Ovary (tissue), 7 donors: ENCODE measurements at regions not wholly inside any gene's neighbourhood (a gene's known extent, or its start where the extent isn't known, plus 50 kb on each side); places are given as distances from the start of the nearest gene placed in this dataset.

ENCODE experiments used
- DNase-seq, 5 donors: peaks; one replicate each; pipeline ENCODE4 v3.0.0-alpha.2; 2019 to 2020
- H3K27ac ChIP-seq, 2 donors: fragments of 200-600 bp; one replicate each; pipeline versions ENCODE4 v1.5.1 to v1.8.0; 2019 to 2022
- H3K27me3 ChIP-seq: fragments of 200-600 bp; one replicate; pipeline ENCODE4 v1.8.0; 2022
- H3K36me3 ChIP-seq: fragments of 200-600 bp; sonication (generic); one replicate; pipeline ENCODE4 v1.5.1; 2019
- H3K4me1 ChIP-seq: one replicate; pipeline ENCODE4 v1.8.1; 2013; ENCODE audit warnings: mild to moderate bottlenecking, moderate library complexity; ENCODE audit not compliant: insufficient read depth
- H3K4me3 ChIP-seq: fragments of 200-600 bp; sonication (generic); one replicate; pipeline ENCODE4 v1.5.1; 2017
- H3K9me3 ChIP-seq, 2 donors: fragments of 200-600 bp in 1 of 2; sonication (generic) in 1 of 2; one replicate each; pipeline versions ENCODE4 v1.5.1 to v1.8.1; 2013 to 2019; ENCODE audit warnings: mild to moderate bottlenecking in 1 of 2, moderate library complexity in 1 of 2
- EP300 ChIP-seq: sonication (generic); formaldehyde crosslinking; IDR thresholded peaks from one replicate; pipeline ENCODE4 v1.6.1; 2017; ENCODE audit warnings: antibody characterized with exemption
- POLR2A ChIP-seq: fragments of 450-650 bp; IDR thresholded peaks from one replicate; pipeline ENCODE4 v1.6.1; 2017; ENCODE audit warnings: antibody characterized with exemption, mild to moderate bottlenecking, moderate library complexity
- WGBS, 3 donors: extraction: QIAGEN DNeasy Blood & Tissue Kit in 1 of 3; methylation state at CpG; one replicate each; pipeline versions ENCODE4 v1.1.5 to v1.1.7; 2013 to 2017; 5-methylcytosine and 5-hydroxymethylcytosine counted together
- intact Hi-C, 4 donors: fragments of 100-400 bp; cut with DNase I; formaldehyde crosslinking; loops; one replicate each; pipeline versions ENCODE4 v1.11.0 to v1.15.1; 2022 to 2023
- TF ChIP-seq, protein P1 (sequence below), 3 donors: fragments of 450-650 bp in 2 of 3; fragments of 200-600 bp in 1 of 3; IDR thresholded peaks; one replicate each; pipeline versions ENCODE4 v1.5.1 to v1.8.0; 2016 to 2022; ENCODE audit warnings: antibody characterized with exemption in 3 of 3, mild to moderate bottlenecking in 1 of 3
- donor health status: DM: no; HTN: no; CAD: no; lungs with moderate emphysema.
- donor health status: DM: no; HTN: no; CAD: no.
- donor health status: Bipolar disorder and iron deficiency.
- donor health status: DM: no; HTN: no; CAD: no.
- donor health status: DM: yes; HTN: yes; CAD: no.

DNA sequence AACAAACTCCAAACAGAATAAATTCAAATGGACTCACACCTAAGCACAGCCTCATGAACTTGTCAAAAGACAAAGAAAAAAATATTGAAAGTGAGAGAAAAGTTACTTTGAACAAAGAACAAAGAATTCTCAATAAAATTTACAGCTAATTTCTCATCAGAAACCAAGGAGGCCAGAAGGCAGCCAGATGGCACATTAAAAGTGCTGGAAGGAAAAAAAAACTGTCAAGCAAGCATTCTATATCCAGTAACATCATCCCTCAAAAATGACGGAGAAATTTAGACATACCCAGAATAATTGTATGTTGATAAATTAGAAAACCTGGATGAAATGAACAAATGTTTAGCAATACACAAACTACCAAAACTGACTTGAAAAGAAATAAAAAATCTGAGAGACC is 129.8 kb upstream of the UQCRFS1 start:
- Histone ChIP-seq H3K4me3 (no peak overlapping the region), H3K9me3 (no peaks in the 10 kb centered on the region), H3K27me3 (no peaks in the 10 kb centered on the region), H3K27ac (no peak overlapping the region), H3K4me1 (no peaks in the 10 kb centered on the region), H3K36me3 (no peaks in the 10 kb centered on the region)
- intact Hi-C loops = no loop called here
- 82 to 93% (median 90%) methylated on average over 1 of the region's 1 CpG for WGBS, 3 donors
- DNase-seq = no peak
- no peak for TF ChIP-seq POLR2A
- no peak for TF ChIP-seq EP300
- TF ChIP-seq, protein P1, sequence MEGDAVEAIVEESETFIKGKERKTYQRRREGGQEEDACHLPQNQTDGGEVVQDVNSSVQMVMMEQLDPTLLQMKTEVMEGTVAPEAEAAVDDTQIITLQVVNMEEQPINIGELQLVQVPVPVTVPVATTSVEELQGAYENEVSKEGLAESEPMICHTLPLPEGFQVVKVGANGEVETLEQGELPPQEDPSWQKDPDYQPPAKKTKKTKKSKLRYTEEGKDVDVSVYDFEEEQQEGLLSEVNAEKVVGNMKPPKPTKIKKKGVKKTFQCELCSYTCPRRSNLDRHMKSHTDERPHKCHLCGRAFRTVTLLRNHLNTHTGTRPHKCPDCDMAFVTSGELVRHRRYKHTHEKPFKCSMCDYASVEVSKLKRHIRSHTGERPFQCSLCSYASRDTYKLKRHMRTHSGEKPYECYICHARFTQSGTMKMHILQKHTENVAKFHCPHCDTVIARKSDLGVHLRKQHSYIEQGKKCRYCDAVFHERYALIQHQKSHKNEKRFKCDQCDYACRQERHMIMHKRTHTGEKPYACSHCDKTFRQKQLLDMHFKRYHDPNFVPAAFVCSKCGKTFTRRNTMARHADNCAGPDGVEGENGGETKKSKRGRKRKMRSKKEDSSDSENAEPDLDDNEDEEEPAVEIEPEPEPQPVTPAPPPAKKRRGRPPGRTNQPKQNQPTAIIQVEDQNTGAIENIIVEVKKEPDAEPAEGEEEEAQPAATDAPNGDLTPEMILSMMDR (IDR thresholded peaks at IDR 0.05) = no peak

DNA sequence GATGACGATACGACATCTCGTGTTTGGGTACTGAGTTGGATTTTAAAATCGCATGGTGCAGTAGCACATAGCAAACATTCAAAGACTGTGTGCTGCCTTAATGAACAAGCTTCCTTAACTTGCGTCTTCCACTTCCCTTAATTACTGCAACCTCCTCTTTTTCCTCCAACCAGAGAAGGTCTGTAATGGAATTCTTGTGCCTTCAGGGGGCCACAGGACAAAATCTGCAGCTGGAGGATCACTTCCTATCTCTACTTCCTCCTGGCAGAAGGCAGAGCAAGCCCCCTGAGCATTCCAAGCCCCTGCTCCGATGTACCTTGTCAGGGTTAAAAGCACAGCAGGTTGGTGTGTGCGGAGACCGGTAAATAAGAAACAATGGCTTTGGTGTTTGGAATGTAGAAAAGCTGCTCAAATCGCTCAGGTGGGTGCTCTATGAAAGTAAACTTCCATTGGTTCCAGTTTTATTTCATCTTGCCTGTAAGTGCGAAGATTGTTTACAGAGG is 151.3 kb upstream of the UQCRFS1 start:
- no peaks in the 10 kb centered on the region for H3K4me1 ChIP-seq
- no peak for DNase-seq
- no peaks in the 10 kb centered on the region for H3K36me3 ChIP-seq
- WGBS, 3 donors = 31 to 54% (median 44%) methylated on average over 10 of the region's 10 CpGs
- intact Hi-C loops = no loop called here
- no peaks in the 10 kb centered on the region for H3K9me3 ChIP-seq
- TF ChIP-seq, protein P1 (IDR thresholded peaks at IDR 0.05) = no peak
- no peak for TF ChIP-seq EP300
- no peak for TF ChIP-seq POLR2A
- no peaks in the 10 kb centered on the region for H3K27me3 ChIP-seq
- no peak overlapping the region for H3K4me3 ChIP-seq
- H3K27ac ChIP-seq = no peak overlapping the region

DNA sequence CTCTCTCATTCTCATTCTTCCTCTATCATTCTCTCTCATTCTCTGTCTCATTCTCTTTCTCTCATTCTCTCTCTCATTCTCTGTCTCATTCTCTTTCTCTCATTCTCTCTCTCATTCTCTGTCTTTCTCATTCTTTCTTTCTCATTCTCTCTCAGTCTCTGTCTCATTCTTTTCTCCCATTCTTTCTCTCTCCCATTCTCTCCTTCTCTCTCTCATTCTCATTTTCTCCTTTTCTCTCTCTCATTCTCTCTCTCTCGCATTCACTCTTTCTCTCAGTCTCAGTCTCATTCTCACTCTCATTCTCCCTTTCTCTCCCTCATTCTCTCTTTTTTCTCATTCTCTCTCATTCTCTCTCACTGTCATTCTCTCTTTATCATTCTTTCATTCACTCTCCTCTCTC is 152.0 kb upstream of the UQCRFS1 start:
- H3K36me3 ChIP-seq = no peaks in the 10 kb centered on the region
- intact Hi-C loops = no loop called here
- DNase-seq = no peak
- no peak overlapping the region for H3K4me3 ChIP-seq
- TF ChIP-seq POLR2A = no peak
- H3K27ac ChIP-seq = no peak overlapping the region
- H3K27me3 ChIP-seq = no peaks in the 10 kb centered on the region
- WGBS, 3 donors = 83 to 100% (median 97%) methylated on average over 1 of the region's 1 CpG
- no peaks in the 10 kb centered on the region for H3K9me3 ChIP-seq
- H3K4me1 ChIP-seq = no peaks in the 10 kb centered on the region

DNA sequence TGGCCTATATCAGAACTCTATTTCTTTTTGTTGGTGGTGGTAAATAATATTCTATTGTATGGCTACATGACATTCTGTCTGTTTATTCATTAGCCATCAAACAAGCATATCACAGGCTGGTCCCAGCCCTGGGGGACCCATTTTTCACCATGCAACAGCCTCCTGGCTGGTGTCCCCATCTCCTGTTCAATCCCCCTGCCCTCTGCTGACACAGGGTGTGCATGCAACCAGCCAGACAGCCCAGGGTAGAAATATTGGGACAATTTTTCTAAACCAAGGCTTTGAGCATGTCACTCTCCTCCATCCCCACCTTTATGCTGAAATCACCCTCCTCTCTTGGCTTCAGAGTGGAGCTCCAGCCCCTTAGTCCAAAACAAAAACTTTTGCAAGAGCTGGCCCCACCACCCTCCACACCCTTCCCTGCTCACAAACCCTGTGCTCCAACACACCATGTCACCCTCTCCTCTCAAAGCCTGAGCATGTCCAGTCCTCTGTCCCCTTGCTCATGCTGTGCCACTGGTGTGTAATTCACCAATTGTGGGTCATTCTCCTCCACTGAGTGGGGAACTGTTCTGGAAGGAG is 153.0 kb upstream of the UQCRFS1 start:
- intact Hi-C loops = no loop called here
- DNase-seq = no peak
- Histone ChIP-seq H3K9me3 (no peaks in the 10 kb centered on the region), H3K4me3 (no peak overlapping the region), H3K4me1 (no peaks in the 10 kb centered on the region), H3K36me3 (no peaks in the 10 kb centered on the region), H3K27me3 (no peaks in the 10 kb centered on the region), H3K27ac (no peak overlapping the region)
- TF ChIP-seq, protein P1 (IDR thresholded peaks at IDR 0.05) = no peak
- TF ChIP-seq EP300 (no peak), POLR2A (no peak)

DNA sequence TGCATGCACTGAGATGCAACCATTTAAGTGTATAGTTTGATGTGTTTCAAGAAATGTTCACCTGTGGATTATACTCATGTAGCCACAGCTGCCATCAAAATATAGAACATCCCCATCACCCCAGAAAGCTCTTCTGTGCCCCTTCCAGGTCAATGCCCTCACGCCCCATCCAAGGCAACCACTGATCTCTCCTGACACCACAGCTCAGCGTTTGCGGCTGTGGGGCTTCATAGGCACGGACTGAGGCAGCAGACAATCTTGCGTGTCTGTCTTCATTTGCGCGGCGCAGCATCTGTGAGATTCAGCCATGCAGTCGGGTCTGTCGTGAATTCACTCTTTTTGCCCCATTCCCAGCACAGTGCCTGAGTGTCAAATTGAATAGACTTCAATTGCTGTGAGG is 153.8 kb upstream of the UQCRFS1 start:
- Histone ChIP-seq H3K36me3 (no peaks in the 10 kb centered on the region), H3K4me1 (no peaks in the 10 kb centered on the region), H3K4me3 (no peak overlapping the region), H3K27ac (no peak overlapping the region), H3K27me3 (no peaks in the 10 kb centered on the region), H3K9me3 (no peaks in the 10 kb centered on the region)
- intact Hi-C loops = no loop called here
- no peak for DNase-seq
- WGBS, 3 donors = 81 to 83% (median 81%) methylated on average over 10 of the region's 10 CpGs
- TF ChIP-seq POLR2A = no peak
- no peak for TF ChIP-seq EP300
- TF ChIP-seq, protein P1 (IDR thresholded peaks at IDR 0.05) = no peak
